ENCODE measurements at regions not wholly inside any gene's neighbourhood (a gene's known extent, or its start where the extent isn't known, plus 50 kb on each side); places are given as distances from the start of the nearest gene placed in this dataset.
"Not testable (repeated sequence)": the region's sequence is repeated elsewhere in the genome, so short reads cannot be mapped to it uniquely, and the experiment has no call there.

- DNase-seq (ENCODE audit: insufficient read length) (no peak), FAIRE-seq (no peak)
- no peak for TF ChIP-seq TAF1 (IDR thresholded peaks at IDR 0.05; ENCODE audit: borderline replicate concordance, low read depth, low read length)
- no peak for TF ChIP-seq POLR2A (IDR thresholded peaks at IDR 0.05; ENCODE audit: low read depth, low read length)
- TF ChIP-seq POLR2AphosphoS5 (IDR thresholded peaks at IDR 0.05; ENCODE audit: low read depth, low read length) = no peak
These were observed 77.9 kb downstream of the TSN start for GRCh38 chr2:121833358-121833723.

- peak; percentile 17 for FAIRE-seq
- TF ChIP-seq TAF1 (IDR thresholded peaks at IDR 0.05; ENCODE audit: borderline replicate concordance, low read depth, low read length) (no peak), POLR2AphosphoS5 (IDR thresholded peaks at IDR 0.05; ENCODE audit: low read depth, low read length) (no peak), POLR2A (IDR thresholded peaks at IDR 0.05; ENCODE audit: low read depth, low read length) (no peak)
These were observed 81.2 kb downstream of the TSN start for GRCh38 chr2:121836611-121837010.

GRCh38 chr2:121837591-121837990 lies 82.1 kb downstream of the TSN start:
- DNase-seq (ENCODE audit: insufficient read length) (no peak), FAIRE-seq (no peak)
- TF ChIP-seq TAF1 (IDR thresholded peaks at IDR 0.05; ENCODE audit: borderline replicate concordance, low read depth, low read length) (no peak), POLR2A (IDR thresholded peaks at IDR 0.05; ENCODE audit: low read depth, low read length) (no peak), POLR2AphosphoS5 (IDR thresholded peaks at IDR 0.05; ENCODE audit: low read depth, low read length) (no peak)

More at GRCh38 chr2:121836611-121837010, 81.2 kb downstream of the TSN start:
- DNase-seq (ENCODE audit: insufficient read length) = no peak

GRCh38 chr2:121838551-121838950 lies 83.1 kb downstream of the TSN start:
- no peak for DNase-seq (ENCODE audit: insufficient read length)
- FAIRE-seq = no peak
- TF ChIP-seq POLR2AphosphoS5 (IDR thresholded peaks at IDR 0.05; ENCODE audit: low read depth, low read length) (no peak), POLR2A (IDR thresholded peaks at IDR 0.05; ENCODE audit: low read depth, low read length) (no peak), TAF1 (IDR thresholded peaks at IDR 0.05; ENCODE audit: borderline replicate concordance, low read depth, low read length) (no peak)

GRCh38 chr2:121839584-121839983 lies 84.1 kb downstream of the TSN start:
- FAIRE-seq = no peak
- TF ChIP-seq TAF1 (IDR thresholded peaks at IDR 0.05; ENCODE audit: borderline replicate concordance, low read depth, low read length) (no peak), POLR2AphosphoS5 (IDR thresholded peaks at IDR 0.05; ENCODE audit: low read depth, low read length) (no peak), POLR2A (IDR thresholded peaks at IDR 0.05; ENCODE audit: low read depth, low read length) (no peak)
- no peak for DNase-seq (ENCODE audit: insufficient read length)

- DNase-seq (ENCODE audit: insufficient read length) (no peak), FAIRE-seq (no peak)
- TF ChIP-seq POLR2AphosphoS5 (IDR thresholded peaks at IDR 0.05; ENCODE audit: low read depth, low read length) (no peak), TAF1 (IDR thresholded peaks at IDR 0.05; ENCODE audit: borderline replicate concordance, low read depth, low read length) (no peak), POLR2A (IDR thresholded peaks at IDR 0.05; ENCODE audit: low read depth, low read length) (no peak)
These were observed 93.8 kb downstream of the TSN start for GRCh38 chr2:121849236-121849635.

GRCh38 chr2:121853149-121853548 lies 97.7 kb downstream of the TSN start:
- not testable (repeated sequence) for DNase-seq (ENCODE audit: insufficient read length); FAIRE-seq

- DNase-seq (ENCODE audit: insufficient read length) (no peak), FAIRE-seq (no peak)
- TF ChIP-seq TAF1 (IDR thresholded peaks at IDR 0.05; ENCODE audit: borderline replicate concordance, low read depth, low read length) (no peak), POLR2AphosphoS5 (IDR thresholded peaks at IDR 0.05; ENCODE audit: low read depth, low read length) (no peak), POLR2A (IDR thresholded peaks at IDR 0.05; ENCODE audit: low read depth, low read length) (no peak)
These were observed 100.1 kb downstream of the TSN start for GRCh38 chr2:121855510-121855909.

- FAIRE-seq (no peak), DNase-seq (ENCODE audit: insufficient read length) (no peak)
- no peak for TF ChIP-seq POLR2A (IDR thresholded peaks at IDR 0.05; ENCODE audit: low read depth, low read length)
- no peak for TF ChIP-seq POLR2AphosphoS5 (IDR thresholded peaks at IDR 0.05; ENCODE audit: low read depth, low read length)
- no peak for TF ChIP-seq TAF1 (IDR thresholded peaks at IDR 0.05; ENCODE audit: borderline replicate concordance, low read depth, low read length)
These were observed 100.9 kb downstream of the TSN start for GRCh38 chr2:121856360-121856759.

- DNase-seq (ENCODE audit: insufficient read length) = no peak
- FAIRE-seq = no peak
- TF ChIP-seq POLR2AphosphoS5 (IDR thresholded peaks at IDR 0.05; ENCODE audit: low read depth, low read length) (no peak), POLR2A (IDR thresholded peaks at IDR 0.05; ENCODE audit: low read depth, low read length) (no peak), TAF1 (IDR thresholded peaks at IDR 0.05; ENCODE audit: borderline replicate concordance, low read depth, low read length) (no peak)
These were observed 102.9 kb downstream of the TSN start for GRCh38 chr2:121858369-121858768.

- TF ChIP-seq POLR2AphosphoS5 (IDR thresholded peaks at IDR 0.05; ENCODE audit: low read depth, low read length) (no peak), POLR2A (IDR thresholded peaks at IDR 0.05; ENCODE audit: low read depth, low read length) (no peak), TAF1 (IDR thresholded peaks at IDR 0.05; ENCODE audit: borderline replicate concordance, low read depth, low read length) (no peak)
- no peak for FAIRE-seq
- DNase-seq (ENCODE audit: insufficient read length) = no peak
These were observed 103.4 kb downstream of the TSN start for GRCh38 chr2:121858847-121859246.

- FAIRE-seq = no peak
These were observed 104.7 kb downstream of the TSN start for GRCh38 chr2:121860033-121860757.

More at GRCh38 chr2:121860033-121860757, 104.7 kb downstream of the TSN start:
- no peak for DNase-seq (ENCODE audit: insufficient read length)
- TF ChIP-seq TAF1 (IDR thresholded peaks at IDR 0.05; ENCODE audit: borderline replicate concordance, low read depth, low read length) (no peak), POLR2AphosphoS5 (IDR thresholded peaks at IDR 0.05; ENCODE audit: low read depth, low read length) (no peak), POLR2A (IDR thresholded peaks at IDR 0.05; ENCODE audit: low read depth, low read length) (no peak)
